ENCODE measurements at regions not wholly inside any gene's neighbourhood (a gene's known extent, or its start where the extent isn't known, plus 50 kb on each side); places are given as distances from the start of the nearest gene placed in this dataset.

DNA sequence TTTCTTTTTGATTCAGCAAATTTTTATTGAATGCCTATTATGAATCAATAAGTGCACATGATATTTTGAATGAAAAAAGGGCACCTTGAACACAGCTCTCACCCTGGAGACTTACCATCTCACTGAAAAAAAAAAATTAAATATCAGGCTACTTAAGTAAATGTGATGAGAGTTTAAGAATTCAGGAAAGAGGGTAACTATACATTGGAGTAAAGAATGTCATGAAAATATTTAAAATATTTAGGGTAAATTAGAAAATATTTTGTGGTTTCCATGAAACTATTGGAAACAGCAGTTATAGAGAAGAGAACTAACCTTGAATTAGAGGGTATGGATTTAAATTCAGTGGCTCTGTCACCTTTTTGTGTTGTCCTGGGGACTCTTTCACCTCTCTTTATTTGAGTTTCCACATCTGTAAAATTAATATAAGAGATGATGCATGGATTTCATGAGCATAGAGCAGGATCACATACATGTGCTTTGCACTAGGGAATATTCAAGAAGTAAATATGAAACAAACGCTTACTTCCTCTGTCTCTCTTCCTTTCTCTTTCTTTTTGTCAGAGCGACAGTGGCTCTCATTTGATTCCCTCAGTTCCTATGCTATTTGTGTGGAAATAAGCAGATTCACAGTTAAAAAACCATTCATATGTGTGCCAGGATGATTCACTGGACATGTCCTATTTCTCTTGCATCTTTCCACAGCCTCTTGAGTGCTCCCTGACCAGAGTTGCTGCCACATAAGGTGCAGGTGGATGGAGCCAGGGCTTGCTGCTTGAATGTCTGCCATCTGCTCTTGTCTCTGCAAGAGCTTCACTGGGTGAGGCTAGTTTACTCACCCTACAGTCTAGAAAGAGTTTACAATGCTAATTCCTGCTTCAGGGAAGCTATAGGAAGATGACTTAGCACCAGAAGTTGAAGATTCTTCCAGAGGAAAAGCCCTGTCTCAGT, 533.1 kb downstream of the ETS1 start:
- H3K36me3 Mint-ChIP-seq (ENCODE audit: low read depth, unreplicated experiment) = no peaks in the 10 kb centered on the region
- peaks cover 20% of the 10 kb centered on the region for H3K4me1 Mint-ChIP-seq (ENCODE audit: unreplicated experiment)
- H3K27ac Mint-ChIP-seq (ENCODE audit: unreplicated experiment) = no peak overlapping the region
- no peak for DNase-seq (ENCODE audit: low spot score)
- no peaks in the 10 kb centered on the region for H3K9me3 Mint-ChIP-seq (ENCODE audit: unreplicated experiment)
- TF ChIP-seq, protein P1, sequence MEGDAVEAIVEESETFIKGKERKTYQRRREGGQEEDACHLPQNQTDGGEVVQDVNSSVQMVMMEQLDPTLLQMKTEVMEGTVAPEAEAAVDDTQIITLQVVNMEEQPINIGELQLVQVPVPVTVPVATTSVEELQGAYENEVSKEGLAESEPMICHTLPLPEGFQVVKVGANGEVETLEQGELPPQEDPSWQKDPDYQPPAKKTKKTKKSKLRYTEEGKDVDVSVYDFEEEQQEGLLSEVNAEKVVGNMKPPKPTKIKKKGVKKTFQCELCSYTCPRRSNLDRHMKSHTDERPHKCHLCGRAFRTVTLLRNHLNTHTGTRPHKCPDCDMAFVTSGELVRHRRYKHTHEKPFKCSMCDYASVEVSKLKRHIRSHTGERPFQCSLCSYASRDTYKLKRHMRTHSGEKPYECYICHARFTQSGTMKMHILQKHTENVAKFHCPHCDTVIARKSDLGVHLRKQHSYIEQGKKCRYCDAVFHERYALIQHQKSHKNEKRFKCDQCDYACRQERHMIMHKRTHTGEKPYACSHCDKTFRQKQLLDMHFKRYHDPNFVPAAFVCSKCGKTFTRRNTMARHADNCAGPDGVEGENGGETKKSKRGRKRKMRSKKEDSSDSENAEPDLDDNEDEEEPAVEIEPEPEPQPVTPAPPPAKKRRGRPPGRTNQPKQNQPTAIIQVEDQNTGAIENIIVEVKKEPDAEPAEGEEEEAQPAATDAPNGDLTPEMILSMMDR (IDR thresholded peaks at IDR 0.05; ENCODE audit: unreplicated experiment) = no peak
- no peaks in the 10 kb centered on the region for H3K27me3 Mint-ChIP-seq (ENCODE audit: unreplicated experiment)
- no peak overlapping the region for H3K4me3 Mint-ChIP-seq (ENCODE audit: unreplicated experiment)

DNA sequence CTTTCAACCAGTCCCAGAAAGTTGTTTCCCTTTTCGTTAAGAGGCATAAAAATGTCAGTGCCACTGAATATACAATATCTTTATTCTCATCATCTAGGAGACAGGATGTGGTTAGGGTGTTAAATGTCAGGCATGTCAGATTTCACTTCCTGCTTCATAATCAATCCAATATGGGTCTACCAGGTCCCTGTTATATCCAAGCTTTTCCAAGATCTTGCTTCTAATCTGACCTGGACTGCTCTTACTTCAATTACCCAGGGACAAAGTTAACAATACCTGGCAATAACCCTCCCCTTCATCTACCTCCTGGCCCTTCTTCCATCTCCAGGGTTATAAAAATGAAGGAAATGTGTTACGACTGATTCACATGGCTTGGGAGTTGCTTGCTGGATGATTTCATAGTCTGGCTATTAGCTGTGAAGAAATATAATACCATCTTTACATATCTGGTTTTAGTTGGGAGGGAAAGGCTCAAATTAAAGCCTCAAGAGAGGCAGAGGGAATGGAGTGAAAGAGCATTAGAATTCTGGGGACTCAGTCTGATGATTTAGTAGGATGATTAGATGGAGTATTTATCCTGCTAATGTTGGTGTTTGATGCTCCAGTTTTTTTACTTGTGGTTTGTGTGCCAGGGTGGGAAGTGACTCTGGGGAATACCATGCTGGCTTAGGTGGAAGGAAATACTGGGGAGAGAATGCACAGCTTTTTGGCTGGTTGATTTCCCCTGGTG, 534.3 kb downstream of the ETS1 start:
- H3K4me1 Mint-ChIP-seq (ENCODE audit: unreplicated experiment) = peaks cover 20% of the 10 kb centered on the region
- no peaks in the 10 kb centered on the region for H3K9me3 Mint-ChIP-seq (ENCODE audit: unreplicated experiment)
- H3K4me3 Mint-ChIP-seq (ENCODE audit: unreplicated experiment) = no peak overlapping the region
- no peak for DNase-seq (ENCODE audit: low spot score)
- TF ChIP-seq, protein P1 (IDR thresholded peaks at IDR 0.05; ENCODE audit: unreplicated experiment) = no peak
- H3K27ac Mint-ChIP-seq (ENCODE audit: unreplicated experiment) = peak overlapping the region; percentile 11
- H3K27me3 Mint-ChIP-seq (ENCODE audit: unreplicated experiment) = no peaks in the 10 kb centered on the region
- no peaks in the 10 kb centered on the region for H3K36me3 Mint-ChIP-seq (ENCODE audit: low read depth, unreplicated experiment)

DNA sequence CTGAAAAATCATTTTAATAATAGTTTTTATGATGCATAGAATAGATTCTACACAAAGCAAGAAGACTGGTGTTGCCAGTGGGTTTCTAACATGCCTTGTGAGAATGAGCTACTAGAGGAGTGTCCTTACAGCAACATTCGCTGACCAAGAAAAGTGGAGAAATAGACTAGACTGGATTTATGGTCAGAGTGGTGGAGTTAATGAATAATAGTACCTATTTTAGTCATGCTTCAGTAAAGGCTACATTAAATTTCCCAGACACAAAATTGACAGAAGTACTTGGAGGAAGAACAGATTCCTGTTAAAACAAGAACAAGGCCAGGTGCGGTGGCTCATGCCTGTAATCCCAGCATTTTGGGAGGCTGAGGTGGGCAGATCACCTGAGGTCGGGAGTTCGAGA, 539.2 kb downstream of the ETS1 start:
- no peak overlapping the region for H3K27ac Mint-ChIP-seq (ENCODE audit: unreplicated experiment)
- no peak for DNase-seq (ENCODE audit: low spot score)
- no peak overlapping the region for H3K4me3 Mint-ChIP-seq (ENCODE audit: unreplicated experiment)
- no peaks in the 10 kb centered on the region for H3K9me3 Mint-ChIP-seq (ENCODE audit: unreplicated experiment)
- H3K27me3 Mint-ChIP-seq (ENCODE audit: unreplicated experiment) = no peaks in the 10 kb centered on the region
- H3K36me3 Mint-ChIP-seq (ENCODE audit: low read depth, unreplicated experiment) = no peaks in the 10 kb centered on the region
- TF ChIP-seq, protein P1 (IDR thresholded peaks at IDR 0.05; ENCODE audit: unreplicated experiment) = no peak
- peaks cover 14% of the 10 kb centered on the region for H3K4me1 Mint-ChIP-seq (ENCODE audit: unreplicated experiment)

DNA sequence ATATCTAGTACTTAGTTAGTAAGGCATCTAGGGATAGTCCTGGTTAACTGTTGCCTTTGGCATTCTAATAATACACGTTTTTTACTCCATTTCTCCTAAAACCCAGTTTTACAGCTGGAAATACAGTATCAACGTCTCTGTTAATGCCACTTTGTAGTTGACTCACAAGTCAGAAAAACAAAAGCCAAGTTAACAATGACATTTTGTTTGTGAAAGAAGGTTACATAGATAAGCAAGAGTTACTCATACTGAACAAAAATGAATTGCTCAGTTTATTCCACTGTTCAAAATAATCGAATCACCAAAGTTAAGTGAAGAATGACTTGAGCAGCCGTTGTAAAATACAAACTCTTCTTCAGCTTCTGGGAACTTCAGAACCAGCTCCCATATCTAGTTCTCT, 540.3 kb downstream of the ETS1 start:
- H3K36me3 Mint-ChIP-seq (ENCODE audit: low read depth, unreplicated experiment) = no peaks in the 10 kb centered on the region
- H3K4me1 Mint-ChIP-seq (ENCODE audit: unreplicated experiment) = peaks cover 8% of the 10 kb centered on the region

More for the DNA sequence above, 540.3 kb downstream of the ETS1 start:
- Mint-ChIP-seq H3K4me3 (ENCODE audit: unreplicated experiment) (no peak overlapping the region), H3K27me3 (ENCODE audit: unreplicated experiment) (no peaks in the 10 kb centered on the region), H3K27ac (ENCODE audit: unreplicated experiment) (no peak overlapping the region), H3K9me3 (ENCODE audit: unreplicated experiment) (no peaks in the 10 kb centered on the region)
- DNase-seq (ENCODE audit: low spot score) = no peak
- TF ChIP-seq, protein P1 (IDR thresholded peaks at IDR 0.05; ENCODE audit: unreplicated experiment) = no peak
